GM10248 (cell line): ENCODE measurements at regions not wholly inside any gene's neighbourhood (a gene's known extent, or its start where the extent isn't known, plus 50 kb on each side); places are given as distances from the start of the nearest gene placed in this dataset.

Experiments
- CTCF ChIA-PET: fragments of 300-600 bp; sonication (Branson Sonifier 250); formaldehyde crosslinking; extraction: SDS; loops from one replicate; lab custom pipeline; 2021; ENCODE audit warnings: antibody characterized with exemption; lab: Yijun Ruan, JAX
- POLR2A ChIA-PET: fragments of 350-650 bp; sonication (Branson Sonifier 250); formaldehyde crosslinking; extraction: SDS; loops from one replicate; lab custom pipeline; 2020; ENCODE audit warnings: antibody characterized with exemption; lab: Yijun Ruan, JAX
- DNase-seq: peaks from one replicate; pipeline ENCODE4 v3.0.0; 2012; ENCODE audit errors: extremely low spot score
- TF ChIP-seq, protein P1 (sequence below): IDR thresholded peaks from 2 replicates; pipeline ENCODE4 v1.5.1; 2012; ENCODE audit warnings: mild to moderate bottlenecking, low read depth; ENCODE audit errors: extremely low read depth, missing control alignments, control extremely low read depth

GRCh38 chr16:14369734-14370598, 260.1 kb downstream of the PARN start:
- CTCF ChIA-PET: interaction anchor here (0.8 to 1.3 kb wide), 2 partner anchors 9 to 60 kb away, joined by 3 to 4 read pairs; no protein-coding TSS in a partner anchor

DNA sequence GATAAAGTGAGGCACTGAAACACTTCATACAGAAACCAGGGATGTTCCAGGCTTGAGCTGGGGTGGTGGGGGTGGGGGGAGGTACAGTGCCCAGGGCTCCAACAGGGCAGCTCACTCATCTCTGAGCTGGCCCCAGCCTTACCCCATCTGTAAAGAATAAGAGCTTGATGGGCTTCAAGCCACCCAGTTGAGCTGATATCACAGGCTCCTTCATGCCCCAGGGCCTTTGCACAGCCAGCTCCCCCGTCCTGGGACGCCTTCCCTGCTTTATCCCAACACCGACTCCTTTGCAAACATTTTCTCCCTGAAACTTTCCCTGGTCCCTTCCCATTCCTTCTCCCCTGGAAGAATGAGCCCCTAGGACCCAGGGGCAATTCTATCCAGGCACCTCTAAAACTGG, 261.7 kb downstream of the PARN start:
- CTCF ChIA-PET: interaction anchor here (0.8 to 1.2 kb wide), 3 partner anchors 10 to 160 kb away, joined by 3 to 5 read pairs (median 3); no protein-coding TSS in a partner anchor
- POLR2A ChIA-PET: no interaction called here
- TF ChIP-seq, protein P1, sequence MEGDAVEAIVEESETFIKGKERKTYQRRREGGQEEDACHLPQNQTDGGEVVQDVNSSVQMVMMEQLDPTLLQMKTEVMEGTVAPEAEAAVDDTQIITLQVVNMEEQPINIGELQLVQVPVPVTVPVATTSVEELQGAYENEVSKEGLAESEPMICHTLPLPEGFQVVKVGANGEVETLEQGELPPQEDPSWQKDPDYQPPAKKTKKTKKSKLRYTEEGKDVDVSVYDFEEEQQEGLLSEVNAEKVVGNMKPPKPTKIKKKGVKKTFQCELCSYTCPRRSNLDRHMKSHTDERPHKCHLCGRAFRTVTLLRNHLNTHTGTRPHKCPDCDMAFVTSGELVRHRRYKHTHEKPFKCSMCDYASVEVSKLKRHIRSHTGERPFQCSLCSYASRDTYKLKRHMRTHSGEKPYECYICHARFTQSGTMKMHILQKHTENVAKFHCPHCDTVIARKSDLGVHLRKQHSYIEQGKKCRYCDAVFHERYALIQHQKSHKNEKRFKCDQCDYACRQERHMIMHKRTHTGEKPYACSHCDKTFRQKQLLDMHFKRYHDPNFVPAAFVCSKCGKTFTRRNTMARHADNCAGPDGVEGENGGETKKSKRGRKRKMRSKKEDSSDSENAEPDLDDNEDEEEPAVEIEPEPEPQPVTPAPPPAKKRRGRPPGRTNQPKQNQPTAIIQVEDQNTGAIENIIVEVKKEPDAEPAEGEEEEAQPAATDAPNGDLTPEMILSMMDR: no peak
- DNase-seq: no peak

More at GRCh38 chr16:14369734-14370598, 260.1 kb downstream of the PARN start:
- DNase-seq: no peak
- POLR2A ChIA-PET: no interaction called here
- TF ChIP-seq, protein P1: no peak

- DNase-seq: no peak
- CTCF ChIA-PET: interaction anchor here (0.7 kb wide), 1 partner anchor 33 kb away, joined by 3 read pairs; no protein-coding TSS in a partner anchor
- POLR2A ChIA-PET: no interaction called here
- TF ChIP-seq, protein P1: no peak
Measured at GRCh38 chr16:14366974-14367707, 262.9 kb downstream of the PARN start.

DNA sequence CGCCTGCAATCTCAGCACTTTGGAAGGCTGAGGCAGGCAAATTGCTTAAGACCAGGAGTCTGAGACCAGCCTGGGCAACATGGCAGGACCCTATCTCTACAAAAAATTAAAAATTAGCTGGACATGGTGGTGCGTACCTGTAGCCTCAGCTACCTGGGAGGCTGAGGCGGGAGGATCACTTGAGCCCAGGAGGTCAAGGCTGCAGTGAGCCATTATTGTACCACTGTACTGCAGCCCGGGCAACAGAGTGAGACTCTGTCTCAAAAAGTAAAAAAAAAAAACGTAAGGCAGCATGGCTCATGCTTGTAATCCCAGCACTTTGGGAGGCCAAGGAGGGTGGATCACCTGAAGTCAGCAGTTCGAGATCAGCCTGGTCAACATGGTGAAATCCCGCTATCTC, 263.6 kb downstream of the PARN start:
- ChIA-PET CTCF (interaction anchor here (0.7 kb wide), 1 partner anchor 33 kb away, joined by 3 read pairs; no protein-coding TSS in a partner anchor), POLR2A (no interaction called here)
- DNase-seq: no peak
- TF ChIP-seq, protein P1: no peak

DNA sequence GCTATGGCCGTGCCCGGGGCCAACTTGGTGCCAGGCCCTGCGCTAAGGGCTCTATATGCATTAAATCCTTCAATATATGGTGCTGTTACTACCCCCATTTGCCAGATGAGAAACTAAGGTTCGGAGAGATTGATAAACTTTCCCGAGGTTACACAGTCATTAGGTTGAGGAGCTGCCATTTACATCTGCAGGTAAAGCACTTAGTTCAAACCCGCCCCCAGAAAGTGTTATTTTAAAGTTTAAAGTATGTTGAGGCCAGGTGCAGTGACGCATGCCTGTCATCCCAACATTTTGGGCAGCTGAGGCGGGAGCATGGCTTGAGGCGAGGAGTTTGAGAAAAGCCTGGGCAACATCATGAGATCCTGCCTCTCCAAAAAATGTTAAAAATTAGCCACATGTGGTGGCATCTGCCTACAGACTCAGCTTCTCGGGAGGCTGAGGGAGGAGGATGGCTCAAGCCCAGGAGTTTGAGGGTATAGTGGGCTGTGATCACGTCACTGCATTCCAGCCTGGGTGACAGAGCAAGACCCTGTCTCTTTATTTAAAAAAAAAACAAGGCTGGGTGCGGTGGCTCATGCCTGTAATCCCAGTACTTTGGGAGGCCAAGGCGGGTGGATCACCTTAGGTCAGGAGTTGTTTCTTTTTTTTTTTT, 264.7 kb downstream of the PARN start:
- CTCF ChIA-PET: no interaction called here
- POLR2A ChIA-PET: no interaction called here
- TF ChIP-seq, protein P1: no peak
- no peak for DNase-seq
